Right lobe of liver (tissue), 6 donors: ENCODE measurements at regions not wholly inside any gene's neighbourhood (a gene's known extent, or its start where the extent isn't known, plus 50 kb on each side); places are given as distances from the start of the nearest gene placed in this dataset.

Experiments used
- ATAC-seq, 4 donors: fragments of 200-7000 bp; cut with Tn5 transposase; one replicate each; pipeline ENCODE4 v1.9.1; 2020; ENCODE audit warnings: mild to moderate bottlenecking in 4 of 4, moderate library complexity in 4 of 4
- DNase-seq, 3 donors: peaks; one replicate each; pipeline ENCODE4 v3.0.0-alpha.2; 2020
- H3K27ac ChIP-seq, 3 donors: fragments of 200-600 bp; one replicate each; pipeline ENCODE4 v1.8.0; 2022
- H3K27me3 ChIP-seq, 2 donors: fragments of 200-600 bp; one replicate each; pipeline ENCODE4 v1.8.0; 2022
- H3K36me3 ChIP-seq, 4 donors: fragments of 200-600 bp; sonication (generic) in 1 of 4; one replicate each; pipeline versions ENCODE4 v1.5.1 to v1.8.0; 2017 to 2022; ENCODE audit warnings: control low read depth in 1 of 4
- H3K4me1 ChIP-seq, 4 donors: fragments of 200-600 bp; sonication (generic) in 1 of 4; one replicate each; pipeline versions ENCODE4 v1.5.1 to v1.8.0; 2017 to 2022; ENCODE audit warnings: control low read depth in 1 of 4
- H3K4me3 ChIP-seq, 3 donors: fragments of 200-600 bp; one replicate each; pipeline ENCODE4 v1.8.0; 2022
- H3K9me3 ChIP-seq, 4 donors: fragments of 200-600 bp; sonication (generic) in 1 of 4; one replicate each; pipeline versions ENCODE4 v1.5.1 to v1.8.0; 2017 to 2022; ENCODE audit warnings: control low read depth in 1 of 4
- CTCF ChIP-seq, 4 donors: fragments of 200-600 bp in 3 of 4; fragments of 450-650 bp in 1 of 4; IDR thresholded peaks; one replicate each; pipeline versions ENCODE4 v1.5.1 to v1.8.0; 2016 to 2022; ENCODE audit warnings: antibody characterized with exemption in 4 of 4, mild to moderate bottlenecking in 2 of 4
- POLR2A ChIP-seq: fragments of 450-650 bp; IDR thresholded peaks from one replicate; pipeline ENCODE4 v1.6.1; 2017; ENCODE audit warnings: antibody characterized with exemption, mild to moderate bottlenecking
- WGBS: methylation state at CpG from one replicate; pipeline ENCODE4 v1.1.6; 2018; ENCODE audit warnings: low coverage, low lambda C conversion rate; ENCODE audit not compliant: insufficient coverage; ENCODE audit errors: missing lambda C conversion rate; 5-methylcytosine and 5-hydroxymethylcytosine counted together
- intact Hi-C, 2 donors: fragments of 100-400 bp; cut with DNase I; formaldehyde crosslinking; loops; one replicate each; pipeline versions ENCODE4 v1.11.2 to v1.14.1; 2022
- donor health status: DM: no; HTN: yes; CAD: no.
- donor health status: DM: no; HTN: no; CAD: no.
- donor health status: DM: no; HTN: no; CAD: no.
- donor health status: DM: no; HTN: yes; CAD: no.
- donor health status: DM: no; HTN: yes; CAD: no.

- DNase-seq (no peak), ATAC-seq (no peak)
- Histone ChIP-seq H3K36me3 (no peaks in the 10 kb centered on the region), H3K9me3 (no peaks in the 10 kb centered on the region), H3K4me3 (no peak overlapping the region), H3K27me3 (no peaks in the 10 kb centered on the region), H3K4me1 (no peaks in the 10 kb centered on the region), H3K27ac (no peak overlapping the region)
- 85% methylated on average over 3 of the region's 3 CpGs for WGBS
- intact Hi-C loops, result no loop called here
- TF ChIP-seq CTCF (IDR thresholded peaks at IDR 0.05) (no peak), POLR2A (no peak)
Observed at GRCh38 chr1:177469519-177469918, 298.8 kb downstream of the BRINP2 start.

GRCh38 chr1:177466286-177466685 lies 295.5 kb downstream of the BRINP2 start:
- H3K4me3 ChIP-seq, result no peak overlapping the region
- ATAC-seq (no peak), DNase-seq (no peak)
- H3K9me3 ChIP-seq, result no peaks in the 10 kb centered on the region
- no peaks in the 10 kb centered on the region for H3K4me1 ChIP-seq
- intact Hi-C loops, result no loop called here
- WGBS, result 61% methylated on average over 2 of the region's 2 CpGs
- TF ChIP-seq POLR2A, result no peak
- TF ChIP-seq CTCF (IDR thresholded peaks at IDR 0.05), result no peak
- no peaks in the 10 kb centered on the region for H3K36me3 ChIP-seq
- no peak overlapping the region for H3K27ac ChIP-seq
- H3K27me3 ChIP-seq, result no peaks in the 10 kb centered on the region

- 51% methylated on average over 2 of the region's 2 CpGs for WGBS
- H3K4me3 ChIP-seq, result no peak overlapping the region
- no peaks in the 10 kb centered on the region for H3K27me3 ChIP-seq
- ATAC-seq (no peak), DNase-seq (no peak)
- TF ChIP-seq CTCF (IDR thresholded peaks at IDR 0.05) (no peak), POLR2A (no peak)
- H3K36me3 ChIP-seq, result no peaks in the 10 kb centered on the region
- no peaks in the 10 kb centered on the region for H3K9me3 ChIP-seq
- no peak overlapping the region for H3K27ac ChIP-seq
- intact Hi-C loops, result no loop called here
- H3K4me1 ChIP-seq, result no peaks in the 10 kb centered on the region
Observed at GRCh38 chr1:177464686-177465085, 293.9 kb downstream of the BRINP2 start.

GRCh38 chr1:177451191-177451590 lies 280.4 kb downstream of the BRINP2 start:
- TF ChIP-seq CTCF (IDR thresholded peaks at IDR 0.05), result no peak
- no peak for TF ChIP-seq POLR2A
- 83% methylated on average over 2 of the region's 2 CpGs for WGBS
- ATAC-seq, result peak in 3 of 4 donors; percentile 24 to 57 (median 49)

More at GRCh38 chr1:177451191-177451590, 280.4 kb downstream of the BRINP2 start:
- no peaks in the 10 kb centered on the region for H3K9me3 ChIP-seq
- H3K36me3 ChIP-seq, result no peaks in the 10 kb centered on the region
- DNase-seq, result no peak
- no peaks in the 10 kb centered on the region for H3K4me1 ChIP-seq
- no peak overlapping the region for H3K4me3 ChIP-seq
- no peak overlapping the region for H3K27ac ChIP-seq
- intact Hi-C loops, result no loop called here
- H3K27me3 ChIP-seq, result no peaks in the 10 kb centered on the region
